GM18520 (cell line): ENCODE measurements at regions not wholly inside any gene's neighbourhood (a gene's known extent, or its start where the extent isn't known, plus 50 kb on each side); places are given as distances from the start of the nearest gene placed in this dataset.

Experiments
- ATAC-seq: cut with Tn5 transposase; IDR thresholded peaks from one replicate; pipeline ENCODE4 v1.9.1; 2021; ENCODE audit not compliant: unreplicated experiment

- ATAC-seq = no peak
Measured at GRCh38 chr13:95352486-95352885, 51.2 kb upstream of the ABCC4 start.

GRCh38 chr13:95354156-95354555 is 52.9 kb upstream of the ABCC4 start:
- ATAC-seq = no peak

- no peak for ATAC-seq
Measured at GRCh38 chr13:95354680-95355487, 53.6 kb upstream of the ABCC4 start.

- ATAC-seq = no peak
Measured at GRCh38 chr13:95355494-95355893, 54.2 kb upstream of the ABCC4 start.

GRCh38 chr13:95356916-95357315 is 55.7 kb upstream of the ABCC4 start:
- no peak for ATAC-seq

- no peak for ATAC-seq
Measured at GRCh38 chr13:95357875-95358274, 56.6 kb upstream of the ABCC4 start.

GRCh38 chr13:95360052-95360451 is 58.8 kb upstream of the ABCC4 start:
- no peak for ATAC-seq

GRCh38 chr13:95360464-95361097 is 59.3 kb upstream of the ABCC4 start:
- no peak for ATAC-seq

- no peak for ATAC-seq
Measured at GRCh38 chr13:95361686-95362085, 60.4 kb upstream of the ABCC4 start.

GRCh38 chr13:95362666-95363065 is 61.4 kb upstream of the ABCC4 start:
- no peak for ATAC-seq

- no peak for ATAC-seq
Measured at GRCh38 chr13:95367309-95367843, 66.1 kb upstream of the ABCC4 start.

- ATAC-seq = no peak
Measured at GRCh38 chr13:95368998-95369397, 67.7 kb upstream of the ABCC4 start.

- ATAC-seq = no peak
Measured at GRCh38 chr13:95375706-95376105, 74.5 kb upstream of the ABCC4 start.

GRCh38 chr13:95378603-95379002 is 77.4 kb upstream of the ABCC4 start:
- ATAC-seq = no peak

GRCh38 chr13:95380468-95381211 is 79.4 kb upstream of the ABCC4 start:
- peak; percentile 77 for ATAC-seq

GRCh38 chr13:95381212-95381527 is 79.9 kb upstream of the ABCC4 start:
- no peak for ATAC-seq

- no peak for ATAC-seq
Measured at GRCh38 chr13:95382411-95382810, 81.2 kb upstream of the ABCC4 start.

GRCh38 chr13:95382916-95383315 is 81.7 kb upstream of the ABCC4 start:
- ATAC-seq = no peak

- ATAC-seq = no peak
Measured at GRCh38 chr13:95385373-95385772, 84.1 kb upstream of the ABCC4 start.

- no peak for ATAC-seq
Measured at GRCh38 chr13:95385798-95386197, 84.5 kb upstream of the ABCC4 start.

GRCh38 chr13:95386370-95386769 is 85.1 kb upstream of the ABCC4 start:
- no peak for ATAC-seq

- no peak for ATAC-seq
Measured at GRCh38 chr13:95387733-95388207, 86.5 kb upstream of the ABCC4 start.
